ENCODE measurements at regions not wholly inside any gene's neighbourhood (a gene's known extent, or its start where the extent isn't known, plus 50 kb on each side); places are given as distances from the start of the nearest gene placed in this dataset.

DNA sequence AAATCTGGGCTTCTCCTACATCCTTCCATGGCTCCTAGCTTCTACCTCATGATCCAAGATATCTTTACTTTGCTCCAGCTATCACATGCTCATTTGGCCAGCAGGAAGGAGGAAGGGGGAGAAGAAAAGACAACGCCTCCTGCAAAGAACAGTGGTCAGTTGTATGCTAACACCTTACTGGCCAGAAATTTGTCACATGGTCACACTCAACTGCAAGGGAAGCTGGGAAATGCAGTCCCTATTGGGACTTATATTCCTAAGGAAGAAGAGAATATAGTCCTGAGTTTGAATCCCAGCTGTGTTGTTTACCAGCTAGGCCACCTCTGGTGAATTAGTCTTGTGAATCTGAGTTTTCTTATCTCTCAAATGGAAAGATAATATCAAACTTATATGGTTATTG lies 272.0 kb downstream of the BLID start:
- TF ChIP-seq, protein P1, sequence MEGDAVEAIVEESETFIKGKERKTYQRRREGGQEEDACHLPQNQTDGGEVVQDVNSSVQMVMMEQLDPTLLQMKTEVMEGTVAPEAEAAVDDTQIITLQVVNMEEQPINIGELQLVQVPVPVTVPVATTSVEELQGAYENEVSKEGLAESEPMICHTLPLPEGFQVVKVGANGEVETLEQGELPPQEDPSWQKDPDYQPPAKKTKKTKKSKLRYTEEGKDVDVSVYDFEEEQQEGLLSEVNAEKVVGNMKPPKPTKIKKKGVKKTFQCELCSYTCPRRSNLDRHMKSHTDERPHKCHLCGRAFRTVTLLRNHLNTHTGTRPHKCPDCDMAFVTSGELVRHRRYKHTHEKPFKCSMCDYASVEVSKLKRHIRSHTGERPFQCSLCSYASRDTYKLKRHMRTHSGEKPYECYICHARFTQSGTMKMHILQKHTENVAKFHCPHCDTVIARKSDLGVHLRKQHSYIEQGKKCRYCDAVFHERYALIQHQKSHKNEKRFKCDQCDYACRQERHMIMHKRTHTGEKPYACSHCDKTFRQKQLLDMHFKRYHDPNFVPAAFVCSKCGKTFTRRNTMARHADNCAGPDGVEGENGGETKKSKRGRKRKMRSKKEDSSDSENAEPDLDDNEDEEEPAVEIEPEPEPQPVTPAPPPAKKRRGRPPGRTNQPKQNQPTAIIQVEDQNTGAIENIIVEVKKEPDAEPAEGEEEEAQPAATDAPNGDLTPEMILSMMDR (IDR thresholded peaks at IDR 0.05): no peak
- TF ChIP-seq POLR2A (IDR thresholded peaks at IDR 0.05) (no peak), EP300 (IDR thresholded peaks at IDR 0.05; ENCODE audit: low read depth) (no peak), POLR2AphosphoS5 (IDR thresholded peaks at IDR 0.05) (no peak)
- Histone ChIP-seq H3K4me1 (no peaks in the 10 kb centered on the region), H3K9me3 (no peaks in the 10 kb centered on the region), H3K4me3 (no peak overlapping the region), H3K36me3 (no peaks in the 10 kb centered on the region), H3K27ac (no peak overlapping the region), H3K27me3 (no peaks in the 10 kb centered on the region)
- intact Hi-C loops (cut with DNase I; ENCODE audit: low total_unique reads) (no loop called here), in situ Hi-C loops (cut with MboI; ENCODE audit: low pct_ligation_motif_present in 1 of 4, low pct_unique_long_range_greater_than_20kb in 1 of 4, low sequenced_read_pairs in 3 of 4) (no loop called here)
- 50 to 75% methylated on average over 1 of the region's 1 CpG for WGBS, 2 donors (ENCODE audit: low coverage in 1 of 2)
- no peak for DNase-seq

DNA sequence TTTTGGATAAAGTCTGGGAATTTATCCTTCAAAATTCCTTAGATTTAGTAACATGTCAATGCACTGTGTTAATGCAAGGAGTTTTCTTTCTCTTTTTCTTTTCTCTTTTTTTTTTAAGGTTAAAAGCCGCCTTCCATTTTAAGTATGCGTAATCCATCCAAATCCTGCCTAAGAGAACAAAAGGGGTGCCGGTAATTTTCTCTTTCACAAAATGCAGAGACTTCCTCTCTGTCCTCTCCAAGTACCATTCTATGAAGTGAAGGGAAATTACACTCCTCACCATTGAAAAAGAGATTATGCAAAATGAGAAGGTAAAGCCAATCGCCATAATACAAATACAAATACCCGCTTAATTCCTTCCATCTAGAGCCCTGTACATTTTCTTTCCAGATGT lies 273.8 kb downstream of the BLID start:
- TF ChIP-seq POLR2A (IDR thresholded peaks at IDR 0.05): no peak
- TF ChIP-seq, protein P1 (IDR thresholded peaks at IDR 0.05): no peak
- in situ Hi-C loops (cut with MboI; ENCODE audit: low pct_ligation_motif_present in 1 of 4, low pct_unique_long_range_greater_than_20kb in 1 of 4, low sequenced_read_pairs in 3 of 4): no loop called here
- 84 to 89% methylated on average over 5 of the region's 5 CpGs for WGBS, 2 donors (ENCODE audit: low coverage in 1 of 2)

DNA sequence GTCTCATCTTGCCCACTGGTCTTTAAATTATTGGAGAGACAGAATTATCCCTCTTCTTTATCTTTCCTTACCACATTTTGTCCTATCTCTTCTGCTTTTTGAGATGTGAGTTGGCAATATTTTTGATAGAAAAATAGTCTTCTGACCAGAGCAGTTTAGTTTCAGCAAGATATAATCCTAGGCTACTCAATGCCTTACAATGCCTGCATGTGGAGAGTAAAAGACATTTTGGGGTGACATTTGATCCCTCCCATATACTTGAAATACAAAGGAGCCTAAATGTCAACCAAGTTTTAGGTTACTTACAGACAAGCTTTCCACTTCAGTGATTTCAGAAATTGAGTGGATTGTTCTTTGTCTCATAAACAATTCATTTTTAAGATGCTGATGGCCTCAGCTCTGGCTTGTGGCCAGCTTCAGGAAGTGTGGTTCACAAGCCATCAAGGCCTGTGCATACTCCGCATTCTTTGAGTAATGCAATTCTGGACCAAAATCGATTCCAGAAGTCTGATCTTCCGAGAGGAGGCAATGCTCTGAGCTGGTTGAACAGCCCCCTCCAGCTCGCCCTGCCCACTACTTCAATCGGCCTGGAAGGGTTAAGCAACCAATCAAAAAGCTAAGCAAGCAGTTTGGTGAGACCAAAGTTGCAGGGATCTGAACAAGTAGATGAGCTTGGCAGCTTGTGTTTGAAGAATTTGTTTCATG lies 274.4 kb downstream of the BLID start:
- H3K9me3 ChIP-seq: no peaks in the 10 kb centered on the region
- H3K27ac ChIP-seq: no peak overlapping the region
- intact Hi-C loops (cut with DNase I; ENCODE audit: low total_unique reads): no loop called here
- DNase-seq: no peak
- no peaks in the 10 kb centered on the region for H3K27me3 ChIP-seq
- in situ Hi-C loops (cut with MboI; ENCODE audit: low pct_ligation_motif_present in 1 of 4, low pct_unique_long_range_greater_than_20kb in 1 of 4, low sequenced_read_pairs in 3 of 4): no loop called here
- TF ChIP-seq EP300 (IDR thresholded peaks at IDR 0.05; ENCODE audit: low read depth): no peak
- no peak for TF ChIP-seq POLR2A (IDR thresholded peaks at IDR 0.05)
- no peak for TF ChIP-seq POLR2AphosphoS5 (IDR thresholded peaks at IDR 0.05)
- TF ChIP-seq, protein P1 (IDR thresholded peaks at IDR 0.05): no peak
- H3K4me3 ChIP-seq: no peak overlapping the region
- WGBS, 2 donors (ENCODE audit: low coverage in 1 of 2): 52 to 54% methylated on average over 2 to 5 of the region's 5 CpGs
- no peaks in the 10 kb centered on the region for H3K36me3 ChIP-seq
- H3K4me1 ChIP-seq: no peaks in the 10 kb centered on the region

More for the DNA sequence above, 273.8 kb downstream of the BLID start:
- H3K9me3 ChIP-seq: no peaks in the 10 kb centered on the region
- no peak for DNase-seq
- H3K27ac ChIP-seq: no peak overlapping the region
- no peaks in the 10 kb centered on the region for H3K36me3 ChIP-seq
- no peak overlapping the region for H3K4me3 ChIP-seq
- intact Hi-C loops (cut with DNase I; ENCODE audit: low total_unique reads): no loop called here
- H3K4me1 ChIP-seq: no peaks in the 10 kb centered on the region
- H3K27me3 ChIP-seq: no peaks in the 10 kb centered on the region

DNA sequence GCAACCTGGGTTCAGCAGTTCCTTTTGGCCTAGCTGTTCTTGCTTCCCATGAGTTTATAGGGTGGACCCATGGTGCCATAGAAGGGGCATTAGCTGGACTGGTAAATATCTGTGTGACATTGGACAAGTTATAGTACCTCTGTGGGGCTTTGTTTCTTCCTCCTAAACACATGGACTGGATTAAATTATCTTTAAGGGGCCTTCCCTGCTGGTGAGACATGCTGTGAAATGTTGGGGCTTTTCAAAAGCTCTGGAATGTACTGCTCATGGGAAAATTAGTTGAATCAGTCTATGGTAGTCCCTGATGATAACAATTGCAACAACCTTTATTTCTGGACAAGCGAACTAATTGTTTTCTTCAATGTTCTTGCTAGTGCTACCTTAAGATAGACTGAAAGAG lies 276.2 kb downstream of the BLID start:
- intact Hi-C loops (cut with DNase I; ENCODE audit: low total_unique reads): no loop called here
- in situ Hi-C loops (cut with MboI; ENCODE audit: low pct_ligation_motif_present in 1 of 4, low pct_unique_long_range_greater_than_20kb in 1 of 4, low sequenced_read_pairs in 3 of 4): no loop called here

More for the DNA sequence above, 276.2 kb downstream of the BLID start:
- no peaks in the 10 kb centered on the region for H3K4me1 ChIP-seq
- DNase-seq: no peak
- no peaks in the 10 kb centered on the region for H3K36me3 ChIP-seq
- no peak overlapping the region for H3K27ac ChIP-seq
- H3K27me3 ChIP-seq: no peaks in the 10 kb centered on the region
- H3K4me3 ChIP-seq: no peak overlapping the region
- TF ChIP-seq POLR2AphosphoS5 (IDR thresholded peaks at IDR 0.05) (no peak), EP300 (IDR thresholded peaks at IDR 0.05; ENCODE audit: low read depth) (no peak), POLR2A (IDR thresholded peaks at IDR 0.05) (no peak)
- TF ChIP-seq, protein P1 (IDR thresholded peaks at IDR 0.05): no peak
- WGBS, 2 donors (ENCODE audit: low coverage in 1 of 2): 75 to 80% methylated on average over 1 of the region's 1 CpG
- no peaks in the 10 kb centered on the region for H3K9me3 ChIP-seq

Data from transverse colon (tissue), 4 donors.